Activated CD8-positive, alpha-beta T cell treated with anti-CD3 and anti-CD28 coated beads for 36 hours (primary cell): ENCODE measurements at regions not wholly inside any gene's neighbourhood (a gene's known extent, or its start where the extent isn't known, plus 50 kb on each side); places are given as distances from the start of the nearest gene placed in this dataset.

Experiments used
- ATAC-seq: fragments of 200-7000 bp; cut with Tn5 transposase; one replicate; pipeline ENCODE4 v1.10.0; 2021; ENCODE audit warnings: mild to moderate bottlenecking, moderate library complexity
- CTCF ChIA-PET: fragments of 350-600 bp; sonication (Branson Sonifier 250); formaldehyde crosslinking; loops from one replicate; lab custom pipeline; 2021; ENCODE audit warnings: antibody characterized with exemption; lab: Charles Lee
- POLR2A ChIA-PET: fragments of 350-600 bp; sonication (Branson Sonifier 250); formaldehyde crosslinking; loops from one replicate; lab custom pipeline; 2021; ENCODE audit warnings: antibody characterized with exemption; lab: Charles Lee
- DNase-seq: peaks from one replicate; pipeline ENCODE4 v3.0.0-alpha.2; 2020
- H3K27ac Mint-ChIP-seq: one replicate; pipeline ENCODE4 v1.8.0; 2021; ENCODE audit warnings: mild to moderate bottlenecking, mixed read lengths
- H3K27me3 Mint-ChIP-seq: one replicate; pipeline ENCODE4 v1.8.0; 2021; ENCODE audit warnings: mixed read lengths
- H3K36me3 Mint-ChIP-seq: one replicate; pipeline ENCODE4 v1.8.0; 2021; ENCODE audit warnings: low read depth, mixed read lengths
- H3K4me1 Mint-ChIP-seq: one replicate; pipeline ENCODE4 v1.8.0; 2021; ENCODE audit warnings: low read depth, mixed read lengths
- H3K4me3 Mint-ChIP-seq: one replicate; pipeline ENCODE4 v1.8.0; 2021; ENCODE audit warnings: mild to moderate bottlenecking, moderate library complexity, mixed read lengths
- H3K9me3 Mint-ChIP-seq: one replicate; pipeline ENCODE4 v1.8.0; 2021; ENCODE audit warnings: mixed read lengths
- intact Hi-C: fragments of 100-400 bp; cut with micrococcal nuclease; formaldehyde crosslinking; loops from one replicate; pipeline ENCODE4 v1.10.0; 2022
- TF ChIP-seq, protein P1 (sequence below): fragments of 200-600 bp; IDR thresholded peaks from one replicate; pipeline ENCODE4 v1.8.0; 2022; ENCODE audit warnings: antibody characterized with exemption, mild to moderate bottlenecking

DNA sequence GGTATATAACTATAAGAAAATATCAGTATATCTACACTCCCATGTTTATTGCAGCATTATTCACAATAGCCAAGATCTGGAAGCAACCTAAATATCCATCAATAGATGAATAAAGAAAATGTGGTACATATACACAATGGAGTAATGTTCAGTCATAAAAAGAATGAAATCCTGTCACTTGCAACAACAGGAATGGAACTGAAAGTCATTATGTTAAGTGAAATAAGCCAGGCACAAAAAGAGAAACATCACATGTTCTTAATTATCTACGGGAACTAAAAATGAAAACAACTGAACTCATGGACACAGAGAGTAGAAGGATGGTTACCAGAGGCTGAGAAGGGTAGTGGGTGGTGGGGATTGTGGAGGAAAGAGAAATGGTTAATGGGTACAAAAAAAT, 665.2 kb downstream of the TBC1D4 start:
- CTCF ChIA-PET = no interaction called here
- no peaks in the 10 kb centered on the region for H3K36me3 Mint-ChIP-seq
- intact Hi-C loops = no loop called here

GRCh38 chr13:74796157-74796556, 662.0 kb upstream of the KLF12 start:
- no peak overlapping the region for H3K4me3 Mint-ChIP-seq
- intact Hi-C loops = no loop called here
- H3K27ac Mint-ChIP-seq = no peak overlapping the region
- ATAC-seq (no peak), DNase-seq (no peak)
- TF ChIP-seq, protein P1, sequence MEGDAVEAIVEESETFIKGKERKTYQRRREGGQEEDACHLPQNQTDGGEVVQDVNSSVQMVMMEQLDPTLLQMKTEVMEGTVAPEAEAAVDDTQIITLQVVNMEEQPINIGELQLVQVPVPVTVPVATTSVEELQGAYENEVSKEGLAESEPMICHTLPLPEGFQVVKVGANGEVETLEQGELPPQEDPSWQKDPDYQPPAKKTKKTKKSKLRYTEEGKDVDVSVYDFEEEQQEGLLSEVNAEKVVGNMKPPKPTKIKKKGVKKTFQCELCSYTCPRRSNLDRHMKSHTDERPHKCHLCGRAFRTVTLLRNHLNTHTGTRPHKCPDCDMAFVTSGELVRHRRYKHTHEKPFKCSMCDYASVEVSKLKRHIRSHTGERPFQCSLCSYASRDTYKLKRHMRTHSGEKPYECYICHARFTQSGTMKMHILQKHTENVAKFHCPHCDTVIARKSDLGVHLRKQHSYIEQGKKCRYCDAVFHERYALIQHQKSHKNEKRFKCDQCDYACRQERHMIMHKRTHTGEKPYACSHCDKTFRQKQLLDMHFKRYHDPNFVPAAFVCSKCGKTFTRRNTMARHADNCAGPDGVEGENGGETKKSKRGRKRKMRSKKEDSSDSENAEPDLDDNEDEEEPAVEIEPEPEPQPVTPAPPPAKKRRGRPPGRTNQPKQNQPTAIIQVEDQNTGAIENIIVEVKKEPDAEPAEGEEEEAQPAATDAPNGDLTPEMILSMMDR = no peak
- H3K4me1 Mint-ChIP-seq = no peaks in the 10 kb centered on the region
- H3K9me3 Mint-ChIP-seq = no peaks in the 10 kb centered on the region
- ChIA-PET POLR2A (no interaction called here), CTCF (no interaction called here)
- no peaks in the 10 kb centered on the region for H3K36me3 Mint-ChIP-seq
- peaks cover 20% of the 10 kb centered on the region for H3K27me3 Mint-ChIP-seq

More for the DNA sequence above, 665.2 kb downstream of the TBC1D4 start:
- peaks cover 8% of the 10 kb centered on the region for H3K9me3 Mint-ChIP-seq
- POLR2A ChIA-PET = no interaction called here
- no peak for ATAC-seq
- H3K4me1 Mint-ChIP-seq = no peaks in the 10 kb centered on the region
- H3K27me3 Mint-ChIP-seq = peaks cover 2% of the 10 kb centered on the region
- no peak for DNase-seq
- no peak overlapping the region for H3K27ac Mint-ChIP-seq
- TF ChIP-seq, protein P1 = no peak
- H3K4me3 Mint-ChIP-seq = no peak overlapping the region

DNA sequence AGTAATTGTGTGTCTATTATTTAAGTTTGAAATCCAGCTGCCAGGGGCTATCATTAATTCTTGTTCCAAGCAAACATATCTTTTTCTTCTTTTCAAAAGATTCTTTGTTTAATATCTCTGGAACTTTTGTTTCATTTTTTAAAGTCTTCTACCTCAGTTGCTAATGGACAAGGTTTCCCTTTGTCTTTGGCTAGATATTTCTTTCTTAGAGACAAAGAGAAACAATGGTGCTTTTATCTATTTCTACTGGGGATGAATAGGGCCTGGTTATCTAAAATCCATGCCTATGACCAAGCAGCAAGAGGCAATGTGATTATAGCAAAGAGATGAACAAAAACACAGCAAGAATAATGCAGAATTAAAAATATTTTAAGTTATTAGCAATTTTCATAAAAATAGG, 661.3 kb upstream of the KLF12 start:
- Mint-ChIP-seq H3K4me1 (no peaks in the 10 kb centered on the region), H3K4me3 (no peak overlapping the region), H3K36me3 (no peaks in the 10 kb centered on the region), H3K27me3 (peaks cover 24% of the 10 kb centered on the region), H3K9me3 (no peaks in the 10 kb centered on the region), H3K27ac (no peak overlapping the region)
- DNase-seq = no peak
- ATAC-seq = no peak
- intact Hi-C loops = no loop called here
- POLR2A ChIA-PET = no interaction called here
- TF ChIP-seq, protein P1 = no peak
- CTCF ChIA-PET = no interaction called here

DNA sequence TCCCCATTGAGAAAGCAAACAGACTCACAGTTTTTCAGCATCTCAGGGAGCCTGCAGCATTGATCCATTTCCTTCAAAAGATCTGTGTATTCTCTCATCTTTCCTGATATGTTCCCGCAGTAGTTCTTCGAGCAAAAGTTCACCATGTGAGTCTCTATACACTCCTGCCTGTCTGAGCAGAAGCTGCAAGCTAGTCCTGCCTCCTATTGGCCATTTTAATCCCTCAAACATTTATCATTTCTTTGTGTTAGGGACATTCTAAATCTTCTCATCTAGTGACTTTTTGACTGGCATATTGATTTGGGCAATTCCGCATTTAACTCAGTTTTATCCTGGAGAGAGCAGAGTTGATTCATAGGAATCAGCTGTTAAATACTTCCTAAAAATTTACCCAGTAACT, 660.4 kb upstream of the KLF12 start:
- POLR2A ChIA-PET = no interaction called here
- Mint-ChIP-seq H3K27ac (no peak overlapping the region), H3K9me3 (no peaks in the 10 kb centered on the region), H3K27me3 (peaks cover 24% of the 10 kb centered on the region), H3K4me3 (no peak overlapping the region), H3K4me1 (no peaks in the 10 kb centered on the region), H3K36me3 (no peaks in the 10 kb centered on the region)
- DNase-seq (no peak), ATAC-seq (no peak)
- intact Hi-C loops = no loop called here
- TF ChIP-seq, protein P1 = no peak
- CTCF ChIA-PET = no interaction called here

DNA sequence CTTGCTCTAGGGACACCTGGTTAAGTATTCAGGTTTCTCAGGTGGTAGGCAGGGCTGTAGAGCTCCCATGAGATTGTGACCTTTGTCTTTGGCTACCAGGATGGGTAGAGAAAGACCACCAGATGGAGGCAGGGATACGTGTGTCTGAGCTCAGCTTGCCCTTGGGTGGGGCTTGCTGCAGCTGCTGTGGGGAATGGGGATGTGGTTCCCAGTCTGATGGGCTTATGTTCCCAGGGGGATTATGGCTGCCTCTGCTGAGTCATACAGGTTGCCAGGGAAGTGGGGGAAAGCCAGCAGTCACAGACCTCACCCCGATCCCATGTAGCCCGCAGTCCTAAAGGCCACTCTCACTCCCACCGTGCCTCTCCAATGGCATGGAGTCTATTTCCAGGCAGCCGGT, 659.9 kb upstream of the KLF12 start:
- Mint-ChIP-seq H3K27me3 (peaks cover 19% of the 10 kb centered on the region), H3K4me3 (no peak overlapping the region), H3K27ac (no peak overlapping the region), H3K9me3 (no peaks in the 10 kb centered on the region), H3K4me1 (no peaks in the 10 kb centered on the region), H3K36me3 (no peaks in the 10 kb centered on the region)
- TF ChIP-seq, protein P1 = no peak
- intact Hi-C loops = no loop called here
- ChIA-PET POLR2A (no interaction called here), CTCF (no interaction called here)
- ATAC-seq (no peak), DNase-seq (no peak)
